SU-DHL-6 (cell line): ENCODE measurements at regions not wholly inside any gene's neighbourhood (a gene's known extent, or its start where the extent isn't known, plus 50 kb on each side); places are given as distances from the start of the nearest gene placed in this dataset.

Experiments
- H2AFZ ChIP-seq: fragments of 200-600 bp; sonication (generic); 2 replicates; pipeline ENCODE4 v1.6.1; 2014; ENCODE audit warnings: low read depth, mild to moderate bottlenecking, moderate library complexity, mixed read lengths, antibody characterized with exemption, low read length; ENCODE audit not compliant: severe bottlenecking
- H3F3A ChIP-seq: fragments of 200-600 bp; shearing (Covaris generic); 2 replicates; pipeline ENCODE4 v1.6.0; 2016; ENCODE audit warnings: antibody characterized with exemption, mild to moderate bottlenecking; ENCODE audit not compliant: insufficient read depth
- H3K27ac ChIP-seq: fragments of 200-600 bp; sonication (generic); 2 replicates; pipeline ENCODE4 v1.5.1; 2016; ENCODE audit warnings: low read depth, mild to moderate bottlenecking, low read length, moderate library complexity, mixed read lengths
- H3K27me3 ChIP-seq: fragments of 200-600 bp; sonication (generic), shearing (Covaris generic); 2 replicates; pipeline ENCODE4 v1.6.0; 2014; ENCODE audit warnings: mild to moderate bottlenecking, low read length
- H3K36me3 ChIP-seq: fragments of 200-600 bp; sonication (generic); 2 replicates; pipeline ENCODE4 v1.6.1; 2014; ENCODE audit warnings: mild to moderate bottlenecking, low read length, mixed read lengths
- H3K4me2 ChIP-seq: fragments of 300-600, 200-600 bp; shearing (Covaris generic), sonication (generic); 2 replicates; pipeline ENCODE4 v1.6.0; 2014; ENCODE audit warnings: low read length, low read depth, mild to moderate bottlenecking; ENCODE audit not compliant: poor library complexity, severe bottlenecking
- H3K4me3 ChIP-seq: fragments of 200-600 bp; sonication (generic); 2 replicates; pipeline ENCODE4 v1.5.1; 2014; ENCODE audit warnings: antibody characterized with exemption, low read length, mild to moderate bottlenecking, mixed read lengths; ENCODE audit not compliant: insufficient read depth, poor library complexity, severe bottlenecking
- H3K79me2 ChIP-seq: fragments of 200-600 bp; sonication (generic); 2 replicates; pipeline ENCODE4 v1.6.1; 2014; ENCODE audit warnings: mild to moderate bottlenecking, low read length, moderate library complexity; ENCODE audit not compliant: insufficient read depth
- H3K9ac ChIP-seq: fragments of 200-600 bp; sonication (generic); 2 replicates; pipeline ENCODE4 v1.7.0; 2014; ENCODE audit warnings: mild to moderate bottlenecking, low read length
- H3K9me2 ChIP-seq: fragments of 200-600 bp; sonication (generic); replicated peaks from 2 replicates; pipeline ENCODE4 v1.6.1; 2014; ENCODE audit warnings: low read length; ENCODE audit not compliant: insufficient read depth
- H3K9me3 ChIP-seq: fragments of 200-600 bp; sonication (generic); 2 replicates; pipeline ENCODE4 v1.6.1; 2014; ENCODE audit warnings: low read length, mixed read lengths; ENCODE audit not compliant: insufficient read depth
- H4K20me1 ChIP-seq: fragments of 200-600 bp; sonication (generic); 2 replicates; pipeline ENCODE4 v1.6.1; 2014; ENCODE audit warnings: low read depth, mild to moderate bottlenecking, antibody characterized with exemption, low read length, moderate library complexity, mixed read lengths
- EZH2phosphoT487 ChIP-seq: fragments of 200-600 bp; sonication (generic), shearing (Covaris generic); conservative IDR thresholded peaks from 2 replicates; pipeline ENCODE4 v1.6.1; 2018; ENCODE audit warnings: mild to moderate bottlenecking, antibody characterized with exemption, low read length, moderate library complexity, mixed read lengths
- TF ChIP-seq, protein P1 (sequence below): fragments of 200-600 bp; sonication (generic); IDR thresholded peaks from one replicate; pipeline ENCODE4 v1.5.1; 2017; ENCODE audit warnings: antibody characterized with exemption, mild to moderate bottlenecking, low read length, moderate library complexity; ENCODE audit not compliant: insufficient read depth, poor library complexity, severe bottlenecking

DNA sequence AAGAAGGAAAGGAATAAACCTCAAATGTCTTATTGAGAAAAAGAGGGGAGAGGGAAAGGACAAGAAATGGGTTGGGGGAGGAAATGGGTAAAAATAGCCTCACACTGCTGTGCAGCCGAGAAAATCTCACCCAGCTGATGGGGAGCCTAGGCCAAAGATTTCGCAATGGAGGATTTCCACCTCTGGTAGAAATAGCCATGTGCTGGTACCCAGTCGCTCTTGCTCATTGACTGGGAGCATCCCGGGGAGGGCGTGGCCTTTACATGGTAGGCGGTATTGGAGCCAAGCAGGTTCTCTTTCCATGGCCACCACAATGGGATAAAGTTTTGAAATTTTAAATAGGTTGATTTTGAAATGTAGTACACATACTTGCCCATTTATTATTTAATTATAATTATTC is 255.1 kb upstream of the LDB2 start:
- no peaks in the 10 kb centered on the region for H3K9me3 ChIP-seq
- H3F3A ChIP-seq = no peaks in the 10 kb centered on the region
- no peak overlapping the region for H3K9ac ChIP-seq
- no peak overlapping the region for H2AFZ ChIP-seq
- H3K4me3 ChIP-seq = no peak overlapping the region
- no peak overlapping the region for H3K4me2 ChIP-seq
- H3K9me2 ChIP-seq = no peaks in the 10 kb centered on the region
- no peak overlapping the region for H3K27ac ChIP-seq
- no peak for TF ChIP-seq EZH2phosphoT487
- TF ChIP-seq, protein P1, sequence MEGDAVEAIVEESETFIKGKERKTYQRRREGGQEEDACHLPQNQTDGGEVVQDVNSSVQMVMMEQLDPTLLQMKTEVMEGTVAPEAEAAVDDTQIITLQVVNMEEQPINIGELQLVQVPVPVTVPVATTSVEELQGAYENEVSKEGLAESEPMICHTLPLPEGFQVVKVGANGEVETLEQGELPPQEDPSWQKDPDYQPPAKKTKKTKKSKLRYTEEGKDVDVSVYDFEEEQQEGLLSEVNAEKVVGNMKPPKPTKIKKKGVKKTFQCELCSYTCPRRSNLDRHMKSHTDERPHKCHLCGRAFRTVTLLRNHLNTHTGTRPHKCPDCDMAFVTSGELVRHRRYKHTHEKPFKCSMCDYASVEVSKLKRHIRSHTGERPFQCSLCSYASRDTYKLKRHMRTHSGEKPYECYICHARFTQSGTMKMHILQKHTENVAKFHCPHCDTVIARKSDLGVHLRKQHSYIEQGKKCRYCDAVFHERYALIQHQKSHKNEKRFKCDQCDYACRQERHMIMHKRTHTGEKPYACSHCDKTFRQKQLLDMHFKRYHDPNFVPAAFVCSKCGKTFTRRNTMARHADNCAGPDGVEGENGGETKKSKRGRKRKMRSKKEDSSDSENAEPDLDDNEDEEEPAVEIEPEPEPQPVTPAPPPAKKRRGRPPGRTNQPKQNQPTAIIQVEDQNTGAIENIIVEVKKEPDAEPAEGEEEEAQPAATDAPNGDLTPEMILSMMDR = no peak
- no peaks in the 10 kb centered on the region for H3K27me3 ChIP-seq
- H3K79me2 ChIP-seq = no peaks in the 10 kb centered on the region
- H3K36me3 ChIP-seq = no peaks in the 10 kb centered on the region
- H4K20me1 ChIP-seq = no peaks in the 10 kb centered on the region

DNA sequence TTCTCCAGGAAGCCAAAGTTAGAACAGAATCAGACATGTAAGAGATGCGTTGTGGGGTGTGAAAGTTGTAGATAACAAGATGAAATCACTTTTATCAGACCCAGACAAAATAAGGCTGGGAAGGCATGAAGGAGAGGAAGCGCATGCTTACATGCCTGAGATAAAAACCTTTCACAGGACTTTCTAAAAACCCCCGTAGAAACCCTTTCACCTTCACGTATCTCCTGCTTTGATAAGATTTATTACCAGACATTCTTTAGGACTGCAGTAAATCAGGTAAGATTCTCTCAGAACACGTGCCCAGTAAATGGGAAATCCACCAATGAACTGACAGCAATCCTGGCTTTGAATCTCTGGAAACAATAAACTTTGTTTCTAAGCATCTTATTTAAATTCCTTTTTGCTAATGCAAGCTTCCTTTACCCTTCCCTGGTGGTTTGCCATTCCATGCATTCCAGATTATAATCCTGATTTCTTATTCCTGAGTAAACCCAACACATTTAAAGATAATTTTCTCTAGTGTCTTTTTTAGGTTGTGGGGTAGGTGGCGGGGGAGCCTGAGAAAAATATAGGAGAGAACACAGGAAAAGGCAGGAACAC is 254.6 kb upstream of the LDB2 start:
- Histone ChIP-seq H3K9ac (no peak overlapping the region), H3K79me2 (no peaks in the 10 kb centered on the region), H3K27ac (no peak overlapping the region), H2AFZ (no peak overlapping the region), H3K9me3 (no peaks in the 10 kb centered on the region), H3K4me3 (no peak overlapping the region), H3K4me2 (no peak overlapping the region), H3F3A (no peaks in the 10 kb centered on the region), H3K9me2 (no peaks in the 10 kb centered on the region), H3K36me3 (no peaks in the 10 kb centered on the region), H4K20me1 (no peaks in the 10 kb centered on the region), H3K27me3 (no peaks in the 10 kb centered on the region)
- TF ChIP-seq, protein P1 = no peak
- no peak for TF ChIP-seq EZH2phosphoT487

DNA sequence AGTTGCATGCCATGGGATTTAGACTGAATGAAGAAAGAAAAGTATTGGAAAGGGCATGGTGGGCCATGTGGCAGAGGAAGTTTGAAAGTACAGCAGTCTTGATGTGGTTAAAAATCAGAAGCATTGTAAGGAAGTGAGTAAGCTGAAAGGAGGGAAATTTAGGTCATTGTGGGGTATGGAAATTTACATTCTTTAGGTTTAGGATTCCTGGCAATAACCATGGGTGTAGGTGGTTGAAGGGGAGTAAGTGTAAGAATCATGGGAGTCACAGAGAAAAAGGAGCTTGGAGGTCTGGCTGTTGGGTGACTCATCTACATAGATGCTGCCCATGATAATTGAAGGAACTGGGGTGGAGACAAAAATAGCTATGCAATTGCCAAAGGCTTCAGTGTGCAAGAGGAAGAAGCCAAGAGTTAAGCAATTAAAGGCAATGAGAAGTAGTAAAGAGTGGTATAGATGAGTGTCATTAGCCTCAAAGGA is 243.8 kb upstream of the LDB2 start:
- H3K36me3 ChIP-seq = no peaks in the 10 kb centered on the region
- no peak overlapping the region for H3K4me2 ChIP-seq
- no peaks in the 10 kb centered on the region for H3K27me3 ChIP-seq
- H3F3A ChIP-seq = no peaks in the 10 kb centered on the region
- no peaks in the 10 kb centered on the region for H3K9me3 ChIP-seq
- H3K9me2 ChIP-seq = no peaks in the 10 kb centered on the region
- H3K79me2 ChIP-seq = no peaks in the 10 kb centered on the region
- H3K9ac ChIP-seq = no peak overlapping the region
- no peak overlapping the region for H2AFZ ChIP-seq
- no peak overlapping the region for H3K4me3 ChIP-seq
- H4K20me1 ChIP-seq = no peaks in the 10 kb centered on the region
- TF ChIP-seq EZH2phosphoT487 = no peak
- TF ChIP-seq, protein P1 = no peak
- no peak overlapping the region for H3K27ac ChIP-seq

DNA sequence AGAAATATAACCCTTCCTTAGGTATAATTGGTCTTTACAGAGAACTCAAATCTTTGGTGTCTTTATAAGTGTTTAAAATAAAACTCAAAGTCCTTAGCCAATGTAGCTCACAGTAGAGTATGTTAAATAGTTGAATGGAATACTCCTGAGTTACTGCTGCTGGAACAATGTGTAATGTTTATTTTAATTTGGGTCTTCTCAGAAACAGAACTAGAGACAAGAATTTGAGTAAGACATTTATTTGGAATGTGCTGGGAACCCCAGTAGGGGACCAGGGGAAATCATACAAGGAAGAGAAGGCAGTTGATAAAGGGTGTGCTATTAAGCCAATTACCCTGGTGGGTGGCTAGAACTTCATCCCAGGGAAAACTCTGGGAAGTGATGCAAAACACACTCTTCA is 240.4 kb upstream of the LDB2 start:
- Histone ChIP-seq H3K79me2 (no peaks in the 10 kb centered on the region), H3K9me3 (no peaks in the 10 kb centered on the region), H3K4me3 (no peak overlapping the region), H2AFZ (no peak overlapping the region), H3K36me3 (no peaks in the 10 kb centered on the region), H3K9me2 (no peaks in the 10 kb centered on the region), H3K27me3 (no peaks in the 10 kb centered on the region; the same call in 1 of the 2 replicates), H4K20me1 (no peaks in the 10 kb centered on the region), H3K27ac (no peak overlapping the region), H3K9ac (no peak overlapping the region), H3K4me2 (no peak overlapping the region), H3F3A (no peaks in the 10 kb centered on the region)
- TF ChIP-seq, protein P1 = no peak
- TF ChIP-seq EZH2phosphoT487 = no peak
